ENCODE measurements at regions not wholly inside any gene's neighbourhood (a gene's known extent, or its start where the extent isn't known, plus 50 kb on each side); places are given as distances from the start of the nearest gene placed in this dataset.

GRCh38 chr10:78770167-78771090, 298.3 kb upstream of the ZMIZ1 start:
- no peak for DNase-seq

GRCh38 chr10:78771260-78771659, 297.5 kb upstream of the ZMIZ1 start:
- no peak for DNase-seq

- DNase-seq: no peak
These were observed 296.8 kb upstream of the ZMIZ1 start for GRCh38 chr10:78771808-78772455.

DNA sequence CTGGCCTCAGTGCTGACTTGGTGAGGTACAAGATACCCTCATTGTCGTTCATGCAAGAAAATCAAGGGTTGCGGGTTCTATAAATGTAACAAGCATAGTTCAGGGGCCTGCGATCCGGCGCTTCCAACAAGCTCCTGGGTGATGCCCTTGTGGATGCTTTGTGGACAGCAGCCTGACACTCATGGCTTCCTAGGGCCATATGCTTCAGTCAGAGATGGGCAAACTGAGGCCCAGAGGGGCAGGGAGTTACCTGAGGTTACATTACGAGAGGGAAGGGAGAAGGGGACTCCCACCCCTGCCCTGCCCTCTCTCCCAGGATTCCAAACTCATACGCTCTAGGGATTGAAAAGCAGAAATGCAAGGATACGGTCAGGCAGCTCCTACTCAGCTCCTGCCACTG, 296.3 kb upstream of the ZMIZ1 start:
- no peak for DNase-seq

GRCh38 chr10:78772986-78773530, 295.7 kb upstream of the ZMIZ1 start:
- DNase-seq: no peak

GRCh38 chr10:78774614-78774998, 294.2 kb upstream of the ZMIZ1 start:
- DNase-seq: no peak

DNA sequence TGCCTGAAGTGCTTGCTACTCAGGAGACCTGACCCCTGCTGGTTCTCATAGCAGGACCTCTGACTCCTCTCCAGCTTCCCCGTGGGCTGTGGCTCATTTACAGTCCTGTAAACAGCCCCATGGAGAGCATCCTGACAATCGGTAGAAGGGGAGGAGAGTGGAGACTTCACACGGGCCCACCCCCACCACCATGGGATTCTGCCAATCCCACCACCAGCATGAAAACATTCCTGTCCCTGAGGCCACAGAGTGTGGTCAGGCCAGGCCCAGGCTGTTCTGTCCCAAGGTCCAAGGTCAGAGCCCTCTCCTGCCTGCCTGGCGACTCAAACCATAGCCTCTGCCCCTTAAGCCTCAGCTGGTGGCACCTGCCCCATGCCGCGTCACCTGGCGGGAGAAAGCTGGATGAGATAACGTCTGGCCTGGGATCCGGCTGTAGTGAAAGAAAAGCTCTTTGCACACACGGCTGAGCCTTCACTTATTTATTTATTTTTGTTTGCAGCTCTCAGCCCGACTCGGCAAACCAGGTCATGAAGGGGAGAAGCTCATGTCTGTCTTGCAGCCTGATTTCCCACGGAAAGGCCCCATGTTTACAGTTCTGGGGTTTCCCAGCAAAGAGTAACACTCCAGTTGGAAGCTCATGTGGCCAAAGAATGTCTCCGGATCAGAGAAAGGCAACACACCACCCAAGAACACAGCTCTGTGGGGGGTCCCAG, 293.6 kb upstream of the ZMIZ1 start:
- no peak for DNase-seq

GRCh38 chr10:78775891-78776290, 292.9 kb upstream of the ZMIZ1 start:
- no peak for DNase-seq

GRCh38 chr10:78776756-78777155, 292.0 kb upstream of the ZMIZ1 start:
- DNase-seq: no peak

DNA sequence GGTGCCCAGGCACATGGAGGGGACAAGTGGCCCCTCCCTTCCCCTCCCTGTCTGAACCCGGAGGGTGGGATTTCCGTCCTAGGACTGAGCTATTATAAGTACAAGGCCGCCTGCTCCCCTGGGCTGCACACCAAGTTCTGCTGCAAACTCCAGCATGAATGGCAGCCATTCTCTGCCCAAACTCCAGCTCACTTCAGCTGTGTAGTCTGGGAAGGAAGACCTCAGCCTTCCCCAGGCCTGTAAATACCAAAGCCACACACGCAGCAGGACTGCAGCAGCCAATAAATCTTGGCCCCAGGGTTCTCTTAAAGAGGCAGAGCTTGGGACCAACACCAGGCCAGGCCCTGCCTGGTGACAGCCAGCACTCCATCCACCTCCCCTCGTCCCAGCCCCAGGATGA, 291.3 kb upstream of the ZMIZ1 start:
- no peak for DNase-seq

- no peak for DNase-seq
These were observed 290.9 kb upstream of the ZMIZ1 start for GRCh38 chr10:78777867-78778266.

DNA sequence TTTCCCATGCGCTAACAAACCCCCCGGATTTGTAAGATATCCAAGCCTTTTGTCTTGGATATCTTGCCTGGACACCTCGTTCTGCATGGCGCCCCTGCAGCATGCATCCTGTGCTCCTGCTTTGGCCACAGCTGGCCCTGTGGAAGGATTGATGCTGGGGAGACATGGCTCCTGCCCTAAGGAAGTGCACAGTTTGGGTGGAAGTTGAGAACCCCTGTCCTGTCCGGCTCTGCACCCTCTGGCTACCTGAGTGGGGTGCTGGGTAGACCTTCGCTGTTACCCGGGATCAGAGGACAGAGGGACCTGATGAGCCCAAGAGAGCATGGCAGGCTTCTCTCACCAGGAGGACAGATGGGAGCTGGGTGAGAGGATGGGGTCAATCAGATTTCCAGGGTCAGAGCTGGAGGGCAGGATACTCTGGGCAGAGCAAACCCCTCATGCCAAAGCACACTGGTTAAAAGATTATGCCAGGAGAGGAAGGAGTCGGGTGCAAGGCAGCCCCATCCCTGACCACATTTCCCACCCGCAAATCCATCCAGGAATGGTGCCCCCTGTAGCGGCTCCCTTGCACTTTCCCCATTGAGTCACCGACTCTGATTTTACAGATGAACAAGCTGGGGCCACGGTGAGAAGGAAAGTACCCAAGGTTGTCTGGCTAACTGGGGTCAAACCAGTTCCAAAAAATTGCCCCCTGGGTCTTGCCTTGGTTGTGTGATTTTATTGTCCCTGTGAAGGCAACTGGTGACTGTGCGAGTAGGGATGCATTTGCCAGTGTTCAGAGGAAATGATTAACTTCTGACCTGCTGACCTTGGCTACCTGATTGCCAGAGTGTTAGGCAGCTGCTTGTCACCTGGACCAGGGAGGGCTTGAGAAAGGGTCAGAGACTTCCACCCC, 290.1 kb upstream of the ZMIZ1 start:
- no peak for DNase-seq

- DNase-seq: no peak
These were observed 289.3 kb upstream of the ZMIZ1 start for GRCh38 chr10:78779339-78779955.

DNA sequence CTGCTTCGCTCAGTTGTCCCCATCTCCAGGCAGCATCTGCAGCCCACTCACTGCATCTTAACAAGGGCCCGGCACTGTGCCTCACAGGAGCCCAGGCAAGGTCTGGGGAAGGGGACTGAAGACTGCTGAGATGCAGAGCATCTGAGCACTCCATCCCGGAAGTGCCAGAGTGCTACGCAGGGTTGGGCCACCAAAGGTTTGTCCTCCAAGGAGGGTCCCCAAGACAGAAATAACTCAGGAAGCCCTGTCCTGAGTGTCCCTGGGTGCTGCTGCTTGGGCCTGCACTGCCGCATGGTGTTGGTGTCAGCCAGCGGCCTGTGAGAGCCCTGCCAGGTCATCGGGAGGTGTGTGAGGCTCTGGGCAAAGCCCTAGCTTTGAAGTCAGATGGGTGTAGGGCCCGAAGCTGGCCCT, 288.2 kb upstream of the ZMIZ1 start:
- no peak for DNase-seq

DNA sequence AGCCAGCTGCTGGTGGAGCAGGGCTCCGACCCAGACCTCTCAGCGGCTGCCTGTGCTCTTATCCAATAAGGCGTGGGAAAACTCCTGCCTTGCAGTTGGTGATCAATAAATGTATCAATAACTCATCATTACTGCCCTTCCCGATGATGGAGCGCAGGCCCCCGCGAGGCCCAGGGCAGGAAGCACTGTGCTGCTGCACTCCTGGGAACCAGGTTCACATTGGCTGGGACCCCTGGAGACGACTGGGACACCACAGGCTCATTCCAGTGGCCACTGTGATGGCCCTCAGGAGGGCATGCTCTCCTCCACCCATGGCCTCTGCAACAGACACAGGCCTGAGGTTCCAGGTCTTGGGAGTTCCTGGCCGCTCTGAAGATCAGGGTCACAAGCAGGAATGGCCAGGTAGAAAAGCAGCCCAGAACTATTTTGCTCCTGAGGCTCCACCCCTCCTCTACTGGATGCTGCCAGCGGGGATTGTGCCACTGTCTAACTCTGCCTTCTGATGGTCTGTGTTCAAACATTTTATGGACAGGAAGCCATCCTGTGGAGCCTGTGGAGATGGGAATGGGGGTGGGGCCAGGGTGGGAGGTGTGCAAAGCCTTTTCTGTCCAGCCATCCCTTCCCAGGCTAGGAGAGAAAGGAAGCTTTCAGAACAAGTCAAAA, 287.4 kb upstream of the ZMIZ1 start:
- no peak for DNase-seq

GRCh38 chr10:78781991-78782390, 286.8 kb upstream of the ZMIZ1 start:
- no peak for DNase-seq

DNA sequence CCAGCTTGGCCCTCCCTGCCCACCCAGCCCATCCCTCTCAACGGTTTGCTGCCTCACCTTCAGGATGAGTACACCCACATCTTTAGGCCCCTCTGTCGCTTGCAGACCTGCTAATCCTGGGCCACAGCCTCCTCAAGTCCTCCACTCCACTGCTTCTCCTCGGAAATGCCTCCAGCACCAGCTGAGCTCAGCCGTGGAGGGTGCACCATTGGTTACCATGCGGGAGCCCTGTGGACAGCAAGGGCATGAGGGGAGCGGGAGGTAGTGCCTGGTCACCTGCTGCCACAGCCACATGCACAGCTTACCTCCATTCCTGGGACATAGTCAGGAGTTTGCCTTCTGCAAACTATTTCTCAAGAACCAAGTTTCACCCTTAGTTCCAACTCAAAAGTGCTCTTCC, 286.3 kb upstream of the ZMIZ1 start:
- DNase-seq: no peak

- no peak for DNase-seq
These were observed 285.0 kb upstream of the ZMIZ1 start for GRCh38 chr10:78783753-78784152.

DNA sequence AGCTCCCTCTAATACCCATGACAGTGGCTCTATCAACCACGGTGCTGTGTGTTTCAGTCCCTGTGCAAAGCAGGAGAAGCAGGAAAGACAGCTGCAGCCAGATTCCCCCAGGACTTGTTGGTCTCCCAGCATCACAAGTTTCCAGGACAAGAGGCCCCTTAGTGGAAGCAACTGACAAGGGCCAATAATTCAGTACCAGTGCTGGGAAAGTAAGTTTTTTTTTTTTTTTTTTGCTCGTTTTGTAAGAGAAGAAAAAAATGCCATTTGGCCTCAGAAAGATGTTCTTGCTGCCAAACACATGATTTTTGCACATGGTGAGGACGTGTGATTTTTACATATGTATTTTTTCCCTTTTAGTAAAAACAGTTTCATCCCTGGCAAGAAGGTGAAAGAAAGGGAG, 284.2 kb upstream of the ZMIZ1 start:
- no peak for DNase-seq

DNA sequence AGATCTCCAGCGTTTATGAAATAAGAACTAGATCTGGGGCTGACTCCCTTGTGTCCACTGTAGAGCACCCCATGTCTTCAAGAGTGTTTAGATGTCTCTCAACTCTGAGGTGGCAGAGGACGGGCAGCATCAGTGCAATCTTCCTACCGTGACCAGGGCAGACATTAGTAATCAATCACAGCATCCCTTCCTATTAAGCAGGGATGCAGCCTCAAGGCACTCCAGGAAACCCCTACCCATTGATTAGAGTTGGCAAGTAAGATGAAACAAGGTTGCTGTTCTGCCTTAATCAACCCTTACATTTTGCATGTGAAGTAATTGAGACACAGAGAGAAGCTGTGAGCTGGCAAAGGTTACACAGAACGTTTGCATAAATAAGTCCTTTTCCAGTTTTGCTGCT, 283.7 kb upstream of the ZMIZ1 start:
- DNase-seq: no peak

- DNase-seq: no peak
These were observed 282.8 kb upstream of the ZMIZ1 start for GRCh38 chr10:78785991-78786390.
